Lung (tissue), 11 donors: ENCODE measurements at regions not wholly inside any gene's neighbourhood (a gene's known extent, or its start where the extent isn't known, plus 50 kb on each side); places are given as distances from the start of the nearest gene placed in this dataset.

Source experiments
- ATAC-seq: fragments of 200-7000 bp; cut with Tn5 transposase; one replicate; pipeline ENCODE4 v1.9.1; 2020; ENCODE audit warnings: moderate number of reproducible peaks; ENCODE audit not compliant: insufficient read depth, low FRiP score
- DNase-seq, 3 donors: peaks; one replicate each; pipeline ENCODE4 v3.0.0-alpha.2; 2013 to 2017
- H3K27ac ChIP-seq, 2 donors: one replicate each; pipeline ENCODE4 v1.5.1; 2013; ENCODE audit warnings: mild to moderate bottlenecking in 2 of 2, moderate library complexity in 2 of 2, control low read depth in 1 of 2, inconsistent platforms in 1 of 2, low read depth in 1 of 2, low read length in 1 of 2
- H3K27me3 ChIP-seq, 3 donors: one replicate each; pipeline ENCODE4 v1.5.1; 2013; ENCODE audit warnings: low read length in 2 of 3; ENCODE audit not compliant: control insufficient read depth in 3 of 3, insufficient read depth in 3 of 3
- H3K36me3 ChIP-seq, 4 donors: one replicate each; pipeline ENCODE4 v1.5.1; 2013; ENCODE audit warnings: low read length in 4 of 4, mild to moderate bottlenecking in 1 of 4, moderate library complexity in 1 of 4; ENCODE audit not compliant: control insufficient read depth in 4 of 4, insufficient read depth in 4 of 4
- H3K4me1 ChIP-seq, 5 donors: one replicate each; pipeline ENCODE4 v1.5.1; 2013; ENCODE audit warnings: low read length in 5 of 5, mild to moderate bottlenecking in 2 of 5, moderate library complexity in 1 of 5; ENCODE audit not compliant: control insufficient read depth in 5 of 5, insufficient read depth in 5 of 5
- H3K4me3 ChIP-seq: one replicate; pipeline ENCODE4 v1.5.1; 2013; ENCODE audit warnings: mild to moderate bottlenecking, control low read depth, moderate library complexity
- H3K9ac ChIP-seq, 2 donors: one replicate each; pipeline ENCODE4 v1.5.1; 2013; ENCODE audit warnings: low read length in 2 of 2, control low read depth in 1 of 2; ENCODE audit not compliant: insufficient read depth in 1 of 2
- H3K9me3 ChIP-seq, 4 donors: one replicate each; pipeline ENCODE4 v1.5.1; 2013; ENCODE audit warnings: low read length in 3 of 4, mild to moderate bottlenecking in 1 of 4, moderate library complexity in 1 of 4; ENCODE audit not compliant: control insufficient read depth in 4 of 4, insufficient read depth in 3 of 4
- WGBS, 2 donors: extraction: QIAGEN DNeasy Blood & Tissue Kit; methylation state at CpG; one replicate each; pipeline ENCODE4 v1.1.7; 2013; 5-methylcytosine and 5-hydroxymethylcytosine counted together
- TF ChIP-seq, protein P1 (sequence below): IDR thresholded peaks from 2 replicates; pipeline ENCODE4 v1.5.1; 2012; ENCODE audit warnings: mild to moderate bottlenecking; ENCODE audit errors: control extremely low read depth, extremely low read depth
- donor health status: control.
- donor health status: control.
- donor health status: Bipolar disorder and iron deficiency.
- donor health status: healthy.
- donor health status: DM: yes; HTN: yes; CAD: no.

DNA sequence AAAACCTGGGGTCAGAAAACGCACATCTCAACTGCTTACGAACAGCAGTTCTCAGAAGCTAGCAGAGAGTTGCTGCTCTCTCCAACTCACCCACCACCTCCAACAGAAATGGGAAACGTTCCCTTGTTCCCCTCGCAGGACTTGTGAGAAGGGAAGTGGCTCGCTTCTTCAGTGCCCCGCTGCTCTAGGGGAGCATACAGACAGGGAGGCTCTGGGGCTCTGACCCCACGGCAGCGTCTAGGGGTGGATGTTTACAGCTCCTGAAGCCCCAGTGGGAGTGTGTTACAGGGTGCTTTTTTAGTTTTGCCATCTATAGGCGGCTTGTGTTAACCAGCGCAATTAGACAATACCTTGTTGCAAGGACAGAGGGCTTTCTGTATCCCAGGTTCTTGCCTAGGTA lies 267.7 kb upstream of the ACTBL2 start:
- H3K4me1 ChIP-seq = no peaks in the 10 kb centered on the region
- no peaks in the 10 kb centered on the region for H3K36me3 ChIP-seq
- ATAC-seq = no peak
- no peaks in the 10 kb centered on the region for H3K27me3 ChIP-seq
- H3K27ac ChIP-seq = no peak overlapping the region
- TF ChIP-seq, protein P1, sequence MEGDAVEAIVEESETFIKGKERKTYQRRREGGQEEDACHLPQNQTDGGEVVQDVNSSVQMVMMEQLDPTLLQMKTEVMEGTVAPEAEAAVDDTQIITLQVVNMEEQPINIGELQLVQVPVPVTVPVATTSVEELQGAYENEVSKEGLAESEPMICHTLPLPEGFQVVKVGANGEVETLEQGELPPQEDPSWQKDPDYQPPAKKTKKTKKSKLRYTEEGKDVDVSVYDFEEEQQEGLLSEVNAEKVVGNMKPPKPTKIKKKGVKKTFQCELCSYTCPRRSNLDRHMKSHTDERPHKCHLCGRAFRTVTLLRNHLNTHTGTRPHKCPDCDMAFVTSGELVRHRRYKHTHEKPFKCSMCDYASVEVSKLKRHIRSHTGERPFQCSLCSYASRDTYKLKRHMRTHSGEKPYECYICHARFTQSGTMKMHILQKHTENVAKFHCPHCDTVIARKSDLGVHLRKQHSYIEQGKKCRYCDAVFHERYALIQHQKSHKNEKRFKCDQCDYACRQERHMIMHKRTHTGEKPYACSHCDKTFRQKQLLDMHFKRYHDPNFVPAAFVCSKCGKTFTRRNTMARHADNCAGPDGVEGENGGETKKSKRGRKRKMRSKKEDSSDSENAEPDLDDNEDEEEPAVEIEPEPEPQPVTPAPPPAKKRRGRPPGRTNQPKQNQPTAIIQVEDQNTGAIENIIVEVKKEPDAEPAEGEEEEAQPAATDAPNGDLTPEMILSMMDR = no peak
- DNase-seq = no peak
- H3K4me3 ChIP-seq = no peak overlapping the region
- H3K9ac ChIP-seq = no peak overlapping the region
- H3K9me3 ChIP-seq = no peaks in the 10 kb centered on the region
- WGBS, 2 donors = 92% methylated on average over 10 of the region's 10 CpGs

DNA sequence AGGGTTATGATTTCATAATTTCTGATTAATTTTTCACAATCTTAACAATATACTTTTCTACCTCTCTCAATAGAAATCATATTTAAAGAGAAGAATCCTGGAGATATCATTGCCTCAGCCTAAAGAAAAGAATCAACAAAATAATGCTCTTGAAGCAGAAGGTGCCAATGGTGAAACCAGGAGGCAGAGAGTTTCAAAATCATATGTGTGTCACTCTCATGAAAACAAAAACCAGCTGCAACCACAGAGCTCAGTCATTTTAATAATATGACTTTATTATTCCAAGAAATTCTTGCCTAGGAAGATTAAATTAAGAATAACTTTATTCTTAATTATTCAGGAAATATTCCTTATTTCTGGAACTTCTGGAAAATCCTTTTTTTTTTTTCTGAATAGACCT lies 266.8 kb upstream of the ACTBL2 start:
- no peak for ATAC-seq
- H3K27ac ChIP-seq = no peak overlapping the region
- no peak overlapping the region for H3K9ac ChIP-seq
- no peaks in the 10 kb centered on the region for H3K9me3 ChIP-seq
- H3K4me3 ChIP-seq = no peak overlapping the region
- no peaks in the 10 kb centered on the region for H3K36me3 ChIP-seq
- TF ChIP-seq, protein P1 = no peak
- DNase-seq = no peak
- H3K27me3 ChIP-seq = no peaks in the 10 kb centered on the region
- H3K4me1 ChIP-seq = no peaks in the 10 kb centered on the region

DNA sequence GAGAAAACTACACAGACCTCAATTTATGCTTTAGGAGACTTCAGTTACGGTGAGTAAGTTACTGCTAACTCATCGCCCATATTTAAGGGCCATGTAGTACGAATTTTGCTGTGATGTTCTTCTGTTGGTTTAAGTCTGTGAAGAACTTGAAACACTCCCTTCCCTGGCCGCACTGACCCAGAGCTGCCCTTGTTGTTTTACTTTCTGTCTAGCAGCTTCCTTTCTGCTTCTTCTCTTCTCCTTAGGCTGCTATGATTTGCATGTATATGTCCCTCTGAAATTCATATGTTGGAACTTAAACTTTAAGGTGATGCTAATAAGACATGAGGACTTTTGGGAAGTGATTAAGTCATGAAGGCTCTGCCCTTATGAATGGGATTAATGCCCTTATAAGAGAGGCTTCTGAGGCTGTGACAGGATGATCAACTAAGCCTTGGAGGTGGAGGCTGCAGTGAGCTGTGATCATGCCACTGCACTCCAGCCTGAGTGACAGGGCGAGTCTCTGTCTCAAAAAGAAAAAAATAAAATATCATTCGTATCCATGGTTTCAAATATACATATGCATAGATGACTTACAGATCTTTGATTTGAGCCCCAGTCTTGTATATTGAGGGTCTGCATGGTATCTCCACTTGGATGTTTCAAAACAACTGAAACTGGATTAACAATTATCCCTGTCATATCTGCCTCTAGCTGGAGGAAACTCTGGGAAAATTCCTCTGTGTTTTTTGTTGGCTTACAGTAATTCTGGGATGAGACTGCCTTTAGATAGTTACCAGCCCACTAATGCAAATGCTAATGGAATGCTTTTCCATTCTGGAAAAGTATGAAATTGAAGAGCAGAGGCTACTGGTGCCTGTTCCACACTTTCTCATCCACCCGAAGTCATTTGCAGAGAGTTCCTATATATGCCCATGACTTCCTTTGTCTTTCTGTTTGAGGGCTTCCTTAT lies 263.4 kb upstream of the ACTBL2 start:
- H3K4me3 ChIP-seq = no peak overlapping the region
- H3K4me1 ChIP-seq = no peaks in the 10 kb centered on the region
- no peaks in the 10 kb centered on the region for H3K27me3 ChIP-seq
- no peak overlapping the region for H3K27ac ChIP-seq
- TF ChIP-seq, protein P1 = no peak
- no peak overlapping the region for H3K9ac ChIP-seq
- ATAC-seq (no peak), DNase-seq (no peak)
- no peaks in the 10 kb centered on the region for H3K36me3 ChIP-seq
- no peaks in the 10 kb centered on the region for H3K9me3 ChIP-seq
- WGBS, 2 donors = 89 to 91% methylated on average over 7 of the region's 7 CpGs
